ENCODE measurements at regions not wholly inside any gene's neighbourhood (a gene's known extent, or its start where the extent isn't known, plus 50 kb on each side); places are given as distances from the start of the nearest gene placed in this dataset.

DNA sequence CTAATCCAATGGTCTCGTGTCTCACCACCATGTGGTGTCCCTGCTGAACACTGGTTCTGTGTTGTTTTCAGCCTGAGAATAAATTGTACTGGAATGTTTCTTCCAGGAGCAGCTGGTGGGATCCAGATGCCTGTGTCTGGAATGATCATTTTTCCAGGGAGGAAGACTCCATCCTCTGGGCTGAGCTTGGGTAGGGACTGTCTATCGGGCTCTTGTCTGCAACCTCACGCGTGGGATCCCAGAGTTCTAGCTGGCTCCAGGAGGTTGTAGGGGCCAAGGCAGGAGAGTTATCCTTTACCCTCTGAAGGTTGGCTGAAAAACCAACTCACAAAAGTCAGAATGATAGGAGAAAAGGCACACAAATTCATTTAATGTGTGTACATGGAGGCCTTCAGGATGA, 144.1 kb upstream of the B3GAT1 start:
- 94% methylated on average over 4 of the region's 4 CpGs; no CpG with 5 or more reads in 1 of the 2 experiments for WGBS, 2 experiments (ENCODE audit: extremely low coverage in 1 of 2, insufficient coverage in 1 of 2, insufficient read length in 1 of 2, insufficient replicate concordance in 2 of 2, low coverage in 1 of 2, low lambda C conversion rate in 2 of 2, missing lambda C conversion rate in 1 of 2)
- POLR2A ChIA-PET (ENCODE audit: partially characterized antibody) = interaction anchor here (1.2 kb wide), 1 partner anchor 17 kb away, joined by 4 read pairs; no protein-coding TSS in a partner anchor
- CTCF ChIA-PET (ENCODE audit: partially characterized antibody) = interaction anchor here (0.7 to 1.7 kb wide), 5 partner anchors 13 to 169 kb away, joined by 3 to 5 read pairs (median 4); no protein-coding TSS in a partner anchor

More for the DNA sequence above, 144.1 kb upstream of the B3GAT1 start:
- H3K18ac ChIP-seq (ENCODE audit: extremely low read depth, low read length) = no peak overlapping the region
- no peaks in the 10 kb centered on the region for H3K36me3 ChIP-seq (ENCODE audit: control insufficient read depth in 2 of 4, insufficient read depth in 4 of 4, low read length in 3 of 4)
- no peaks in the 10 kb centered on the region for H3K79me1 ChIP-seq (ENCODE audit: low read depth, low read length)
- H2BK20ac ChIP-seq (ENCODE audit: low read length) = no peak overlapping the region
- no peak overlapping the region for H2AK5ac ChIP-seq (ENCODE audit: low read depth, low read length)
- no peak overlapping the region for H4K91ac ChIP-seq (replicated peaks; ENCODE audit: insufficient read length, low read length)
- H4K20me1 ChIP-seq (replicated peaks in 1 of 2; ENCODE audit: control insufficient read depth in 1 of 2, insufficient read depth in 2 of 2, low read length in 2 of 2) = no peaks in the 10 kb centered on the region
- no peak overlapping the region for H3K56ac ChIP-seq (replicated peaks; ENCODE audit: insufficient read length, low read depth, low read length)
- H3K4me2 ChIP-seq (ENCODE audit: insufficient read depth in 1 of 2, low read depth in 2 of 2, low read length in 2 of 2) = no peak overlapping the region
- H3K4ac ChIP-seq (replicated peaks; ENCODE audit: insufficient read length, low read depth, low read length) = no peak overlapping the region
- H2BK120ac ChIP-seq (replicated peaks; ENCODE audit: low read depth, low read length) = no peak overlapping the region
- H3K9ac ChIP-seq (replicated peaks in 1 of 4; ENCODE audit: extremely low read depth in 1 of 4, low read depth in 3 of 4, low read length in 3 of 4) = no peak overlapping the region
- no peak overlapping the region for H4K5ac ChIP-seq (ENCODE audit: insufficient read length, low read depth, low read length)
- no peak overlapping the region for H2BK5ac ChIP-seq (ENCODE audit: low read depth, low read length)
- H3K79me2 ChIP-seq (ENCODE audit: control insufficient read depth in 1 of 2, insufficient read depth in 2 of 2, low read length in 2 of 2) = no peaks in the 10 kb centered on the region
- no peak overlapping the region for H3K27ac ChIP-seq (ENCODE audit: low read depth, low read length)
- no peaks in the 10 kb centered on the region for H3K23me2 ChIP-seq (ENCODE audit: low read depth, low read length)
- FAIRE-seq = no peak
- no peak overlapping the region for H3K14ac ChIP-seq (ENCODE audit: insufficient read length)
- H2BK12ac ChIP-seq (ENCODE audit: low read depth, low read length) = no peak overlapping the region
- no peaks in the 10 kb centered on the region for H3K27me3 ChIP-seq (replicated peaks in 1 of 4; ENCODE audit: control insufficient read depth in 3 of 4, extremely low read depth in 1 of 4, insufficient read depth in 3 of 4, low read length in 3 of 4)
- peak in 1 of 2 experiments; percentile 8 for DNase-seq (ENCODE audit: low read depth in 1 of 2, low spot score in 2 of 2)
- no peaks in the 10 kb centered on the region for H3K9me3 ChIP-seq (ENCODE audit: insufficient read depth in 2 of 2, low read depth in 1 of 2, low read length in 1 of 2)
- peaks cover 0 to 4% (median 1%) of the 10 kb centered on the region in 4 experiments; a peak in 4 of 7 replicates for H3K4me1 ChIP-seq (replicated peaks in 1 of 4; ENCODE audit: control insufficient read depth in 3 of 4, insufficient read depth in 4 of 4, low read length in 3 of 4)
- no peak for TF ChIP-seq SUZ12 (IDR thresholded peaks at IDR 0.05; ENCODE audit: low read length)
- TF ChIP-seq SIRT6 (IDR thresholded peaks at IDR 0.05; ENCODE audit: low read length) = no peak
- TF ChIP-seq YY1 (IDR thresholded peaks at IDR 0.05; ENCODE audit: low read depth, low read length) = no peak
- TF ChIP-seq BRCA1 (IDR thresholded peaks at IDR 0.05; ENCODE audit: low read depth, low read length) = no peak
- TF ChIP-seq ZNF274 (IDR thresholded peaks at IDR 0.05; ENCODE audit: borderline replicate concordance, extremely low read depth, low read length) = no peak
- H4K8ac ChIP-seq (ENCODE audit: extremely low read depth, insufficient read depth, low read length) = no peak overlapping the region
- H2AFZ ChIP-seq (ENCODE audit: low read length) = no peak overlapping the region
- H2BK15ac ChIP-seq (ENCODE audit: low read length) = no peak overlapping the region
- H3K4me3 ChIP-seq (ENCODE audit: extremely low read depth in 1 of 4, insufficient read depth in 2 of 4, low read depth in 3 of 4, low read length in 4 of 4) = no peak overlapping the region
- no peak overlapping the region for H3K23ac ChIP-seq (ENCODE audit: insufficient read length)
